ENCODE measurements at regions not wholly inside any gene's neighbourhood (a gene's known extent, or its start where the extent isn't known, plus 50 kb on each side); places are given as distances from the start of the nearest gene placed in this dataset.
"Not testable (repeated sequence)": the region's sequence is repeated elsewhere in the genome, so short reads cannot be mapped to it uniquely, and the experiment has no call there.

DNA sequence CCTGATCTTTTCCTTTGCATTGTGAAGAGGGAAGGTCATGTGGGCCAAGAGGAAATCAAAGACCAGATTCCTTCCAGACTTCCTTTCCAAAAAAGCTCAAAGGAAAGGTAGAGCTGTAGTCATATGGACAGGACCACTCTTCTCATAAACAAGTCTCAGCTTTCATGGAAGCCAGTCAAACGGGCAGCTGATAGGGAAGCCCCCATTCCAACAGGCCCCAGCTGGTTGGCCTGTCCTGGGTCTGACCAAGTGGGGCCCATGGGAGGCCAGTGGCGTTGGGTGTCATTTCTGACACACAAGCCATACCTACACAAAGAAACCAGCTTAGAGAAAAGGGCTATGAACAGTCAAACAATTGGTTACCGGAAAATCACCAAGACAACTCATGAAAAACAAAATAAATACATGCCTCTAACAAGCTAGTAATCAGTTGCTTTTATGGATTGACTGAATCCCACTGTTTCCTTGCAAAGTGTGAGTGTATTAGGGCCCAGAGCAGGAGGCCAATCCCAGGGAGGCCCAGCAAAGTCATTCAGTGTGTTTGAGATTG is 149.6 kb upstream of the MAMLD1 start:
- no peak overlapping the region for H3K27ac ChIP-seq (replicated peaks)
- TF ChIP-seq, protein P1, sequence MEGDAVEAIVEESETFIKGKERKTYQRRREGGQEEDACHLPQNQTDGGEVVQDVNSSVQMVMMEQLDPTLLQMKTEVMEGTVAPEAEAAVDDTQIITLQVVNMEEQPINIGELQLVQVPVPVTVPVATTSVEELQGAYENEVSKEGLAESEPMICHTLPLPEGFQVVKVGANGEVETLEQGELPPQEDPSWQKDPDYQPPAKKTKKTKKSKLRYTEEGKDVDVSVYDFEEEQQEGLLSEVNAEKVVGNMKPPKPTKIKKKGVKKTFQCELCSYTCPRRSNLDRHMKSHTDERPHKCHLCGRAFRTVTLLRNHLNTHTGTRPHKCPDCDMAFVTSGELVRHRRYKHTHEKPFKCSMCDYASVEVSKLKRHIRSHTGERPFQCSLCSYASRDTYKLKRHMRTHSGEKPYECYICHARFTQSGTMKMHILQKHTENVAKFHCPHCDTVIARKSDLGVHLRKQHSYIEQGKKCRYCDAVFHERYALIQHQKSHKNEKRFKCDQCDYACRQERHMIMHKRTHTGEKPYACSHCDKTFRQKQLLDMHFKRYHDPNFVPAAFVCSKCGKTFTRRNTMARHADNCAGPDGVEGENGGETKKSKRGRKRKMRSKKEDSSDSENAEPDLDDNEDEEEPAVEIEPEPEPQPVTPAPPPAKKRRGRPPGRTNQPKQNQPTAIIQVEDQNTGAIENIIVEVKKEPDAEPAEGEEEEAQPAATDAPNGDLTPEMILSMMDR (IDR thresholded peaks at IDR 0.05; ENCODE audit: insufficient read depth, low read length): no peak
- TF ChIP-seq GABPA (IDR thresholded peaks at IDR 0.05; ENCODE audit: low read depth) (no peak), SPI1 (IDR thresholded peaks at IDR 0.05; ENCODE audit: borderline replicate concordance, low read depth) (no peak), POLR2AphosphoS5 (IDR thresholded peaks at IDR 0.05; ENCODE audit: low read depth) (no peak)
- TF ChIP-seq, protein P2, sequence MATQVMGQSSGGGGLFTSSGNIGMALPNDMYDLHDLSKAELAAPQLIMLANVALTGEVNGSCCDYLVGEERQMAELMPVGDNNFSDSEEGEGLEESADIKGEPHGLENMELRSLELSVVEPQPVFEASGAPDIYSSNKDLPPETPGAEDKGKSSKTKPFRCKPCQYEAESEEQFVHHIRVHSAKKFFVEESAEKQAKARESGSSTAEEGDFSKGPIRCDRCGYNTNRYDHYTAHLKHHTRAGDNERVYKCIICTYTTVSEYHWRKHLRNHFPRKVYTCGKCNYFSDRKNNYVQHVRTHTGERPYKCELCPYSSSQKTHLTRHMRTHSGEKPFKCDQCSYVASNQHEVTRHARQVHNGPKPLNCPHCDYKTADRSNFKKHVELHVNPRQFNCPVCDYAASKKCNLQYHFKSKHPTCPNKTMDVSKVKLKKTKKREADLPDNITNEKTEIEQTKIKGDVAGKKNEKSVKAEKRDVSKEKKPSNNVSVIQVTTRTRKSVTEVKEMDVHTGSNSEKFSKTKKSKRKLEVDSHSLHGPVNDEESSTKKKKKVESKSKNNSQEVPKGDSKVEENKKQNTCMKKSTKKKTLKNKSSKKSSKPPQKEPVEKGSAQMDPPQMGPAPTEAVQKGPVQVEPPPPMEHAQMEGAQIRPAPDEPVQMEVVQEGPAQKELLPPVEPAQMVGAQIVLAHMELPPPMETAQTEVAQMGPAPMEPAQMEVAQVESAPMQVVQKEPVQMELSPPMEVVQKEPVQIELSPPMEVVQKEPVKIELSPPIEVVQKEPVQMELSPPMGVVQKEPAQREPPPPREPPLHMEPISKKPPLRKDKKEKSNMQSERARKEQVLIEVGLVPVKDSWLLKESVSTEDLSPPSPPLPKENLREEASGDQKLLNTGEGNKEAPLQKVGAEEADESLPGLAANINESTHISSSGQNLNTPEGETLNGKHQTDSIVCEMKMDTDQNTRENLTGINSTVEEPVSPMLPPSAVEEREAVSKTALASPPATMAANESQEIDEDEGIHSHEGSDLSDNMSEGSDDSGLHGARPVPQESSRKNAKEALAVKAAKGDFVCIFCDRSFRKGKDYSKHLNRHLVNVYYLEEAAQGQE (IDR thresholded peaks at IDR 0.05; ENCODE audit: insufficient replicate concordance, low read depth): no peak

GRCh38 chrX:150216000-150216399 is 147.1 kb upstream of the MAMLD1 start:
- H3K27me3 ChIP-seq (ENCODE audit: insufficient read depth, poor library complexity, severe bottlenecking); H3K4me3 ChIP-seq (replicated peaks; ENCODE audit: insufficient read depth, low read length); DNase-seq (ENCODE audit: low read depth in 1 of 2, low spot score in 1 of 2); H3K27ac ChIP-seq (replicated peaks): not testable (repeated sequence)

More for the DNA sequence above, 149.6 kb upstream of the MAMLD1 start:
- H3K27me3 ChIP-seq (ENCODE audit: insufficient read depth, poor library complexity, severe bottlenecking): no peaks in the 10 kb centered on the region
- DNase-seq (ENCODE audit: low read depth in 1 of 2, low spot score in 1 of 2): no peak
- no peak overlapping the region for H3K4me3 ChIP-seq (replicated peaks; ENCODE audit: insufficient read depth, low read length)

DNA sequence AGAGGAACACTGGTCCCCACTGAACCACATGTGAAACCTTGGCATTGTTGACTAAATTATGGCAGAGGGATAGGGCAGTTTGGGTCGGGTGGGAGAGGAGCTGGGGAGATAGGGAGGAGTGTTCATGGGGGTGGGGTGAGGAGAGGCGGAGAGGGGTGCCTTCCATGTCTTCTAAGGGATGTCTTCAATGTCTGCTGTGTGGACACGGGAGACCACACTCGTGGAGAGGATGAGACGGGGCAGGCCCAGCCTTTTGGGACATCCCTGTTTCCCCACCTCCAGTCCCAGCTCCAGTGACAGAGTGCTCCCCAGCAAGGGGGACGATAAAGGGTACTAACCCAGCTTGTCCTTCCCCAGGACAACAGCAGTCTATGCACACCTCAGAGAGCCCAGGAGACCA is 146.4 kb upstream of the MAMLD1 start:
- no peak for DNase-seq (ENCODE audit: low read depth in 1 of 2, low spot score in 1 of 2)
- H3K27ac ChIP-seq (replicated peaks): no peak overlapping the region
- TF ChIP-seq SPI1 (IDR thresholded peaks at IDR 0.05; ENCODE audit: borderline replicate concordance, low read depth): no peak
- TF ChIP-seq, protein P2 (IDR thresholded peaks at IDR 0.05; ENCODE audit: insufficient replicate concordance, low read depth): no peak
- TF ChIP-seq, protein P1 (IDR thresholded peaks at IDR 0.05; ENCODE audit: insufficient read depth, low read length): no peak
- TF ChIP-seq GABPA (IDR thresholded peaks at IDR 0.05; ENCODE audit: low read depth): no peak
- no peak for TF ChIP-seq POLR2AphosphoS5 (IDR thresholded peaks at IDR 0.05; ENCODE audit: low read depth)
- H3K4me3 ChIP-seq (replicated peaks; ENCODE audit: insufficient read depth, low read length): no peak overlapping the region
- no peaks in the 10 kb centered on the region for H3K27me3 ChIP-seq (ENCODE audit: insufficient read depth, poor library complexity, severe bottlenecking)

GRCh38 chrX:150217609-150218008 is 145.5 kb upstream of the MAMLD1 start:
- TF ChIP-seq, protein P2 (IDR thresholded peaks at IDR 0.05; ENCODE audit: insufficient replicate concordance, low read depth): no peak
- TF ChIP-seq GABPA (IDR thresholded peaks at IDR 0.05; ENCODE audit: low read depth) (no peak), SPI1 (IDR thresholded peaks at IDR 0.05; ENCODE audit: borderline replicate concordance, low read depth) (no peak), POLR2AphosphoS5 (IDR thresholded peaks at IDR 0.05; ENCODE audit: low read depth) (no peak)
- TF ChIP-seq, protein P1 (IDR thresholded peaks at IDR 0.05; ENCODE audit: insufficient read depth, low read length): no peak
- H3K4me3 ChIP-seq (replicated peaks; ENCODE audit: insufficient read depth, low read length): no peak overlapping the region
- H3K27me3 ChIP-seq (ENCODE audit: insufficient read depth, poor library complexity, severe bottlenecking): no peaks in the 10 kb centered on the region
- H3K27ac ChIP-seq (replicated peaks): no peak overlapping the region
- DNase-seq (ENCODE audit: low read depth in 1 of 2, low spot score in 1 of 2): no peak
